A549 (cell line): ENCODE measurements at regions not wholly inside any gene's neighbourhood (a gene's known extent, or its start where the extent isn't known, plus 50 kb on each side); places are given as distances from the start of the nearest gene placed in this dataset.

Experiments used
- EP300 ChIP-seq, 2 experiments: fragments of >200 bp; sonication (Bioruptor Twin); formaldehyde crosslinking; IDR thresholded peaks; 2 replicates in 1 of 2; 3 replicates in 1 of 2; pipeline ENCODE4 v1.6.1; 2016 to 2017
- JUN ChIP-seq, 2 experiments: fragments of >200 bp; sonication (Bioruptor Twin); formaldehyde crosslinking; IDR thresholded peaks; 2 replicates in 1 of 2; 3 replicates in 1 of 2; pipeline ENCODE4 v1.6.1; 2016 to 2017
- POLR2A ChIP-seq: IDR thresholded peaks from 2 replicates; pipeline ENCODE4 v1.6.1; 2012; ENCODE audit warnings: mild to moderate bottlenecking, low read length
- RAD21 ChIP-seq, 2 experiments: fragments of >200 bp in 1 of 2; sonication (Bioruptor Twin) in 1 of 2; formaldehyde crosslinking in 1 of 2; IDR thresholded peaks in 1 of 2; conservative IDR thresholded peaks in 1 of 2; 2 replicates in 1 of 2; 3 replicates in 1 of 2; pipeline ENCODE4 v1.6.1; 2012 to 2018; ENCODE audit warnings: inconsistent platforms in 1 of 2
- SREBF2 ChIP-seq: fragments of 450-650 bp; IDR thresholded peaks from 2 replicates; pipeline ENCODE4 v1.6.1; 2014; ENCODE audit warnings: mild to moderate bottlenecking, moderate library complexity
- TF ChIP-seq, protein P1 (sequence below): fragments of >200 bp; sonication (Bioruptor Twin); formaldehyde crosslinking; IDR thresholded peaks from 3 replicates; pipeline ENCODE4 v1.5.1; 2016
- TF ChIP-seq, protein P2 (sequence below): fragments of 200-600 bp; sonication (generic); IDR thresholded peaks from 2 replicates; pipeline ENCODE4 v1.6.1; 2016; ENCODE audit warnings: antibody characterized with exemption, mild to moderate bottlenecking, moderate library complexity
- TF ChIP-seq, protein P3 (sequence below): IDR thresholded peaks from 2 replicates; pipeline ENCODE4 v1.6.1; 2012

DNA sequence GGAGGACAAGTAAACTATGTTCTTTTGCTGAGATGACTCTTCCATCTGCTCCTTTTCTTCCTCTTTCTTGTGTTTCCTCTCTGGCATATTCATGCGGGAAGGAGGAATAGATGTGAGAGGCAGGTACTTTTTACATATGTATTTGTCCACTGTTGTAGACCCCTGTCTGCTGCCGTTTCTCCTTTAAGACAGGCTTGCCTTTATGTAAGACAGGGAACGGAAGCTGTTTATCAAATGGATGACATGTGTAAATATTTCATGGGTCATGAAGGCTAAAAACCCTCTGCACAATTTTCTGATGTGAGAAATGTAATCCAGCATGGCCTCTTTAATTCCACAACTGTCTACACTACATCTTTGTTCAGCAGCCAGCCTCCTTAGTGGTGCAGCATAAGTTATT is 1525.5 kb upstream of the NUDT12 start:
- TF ChIP-seq POLR2A, result no peak
- no peak for TF ChIP-seq JUN (IDR thresholded peaks at IDR 0.05)
- no peak for TF ChIP-seq SREBF2
- TF ChIP-seq, protein P1, sequence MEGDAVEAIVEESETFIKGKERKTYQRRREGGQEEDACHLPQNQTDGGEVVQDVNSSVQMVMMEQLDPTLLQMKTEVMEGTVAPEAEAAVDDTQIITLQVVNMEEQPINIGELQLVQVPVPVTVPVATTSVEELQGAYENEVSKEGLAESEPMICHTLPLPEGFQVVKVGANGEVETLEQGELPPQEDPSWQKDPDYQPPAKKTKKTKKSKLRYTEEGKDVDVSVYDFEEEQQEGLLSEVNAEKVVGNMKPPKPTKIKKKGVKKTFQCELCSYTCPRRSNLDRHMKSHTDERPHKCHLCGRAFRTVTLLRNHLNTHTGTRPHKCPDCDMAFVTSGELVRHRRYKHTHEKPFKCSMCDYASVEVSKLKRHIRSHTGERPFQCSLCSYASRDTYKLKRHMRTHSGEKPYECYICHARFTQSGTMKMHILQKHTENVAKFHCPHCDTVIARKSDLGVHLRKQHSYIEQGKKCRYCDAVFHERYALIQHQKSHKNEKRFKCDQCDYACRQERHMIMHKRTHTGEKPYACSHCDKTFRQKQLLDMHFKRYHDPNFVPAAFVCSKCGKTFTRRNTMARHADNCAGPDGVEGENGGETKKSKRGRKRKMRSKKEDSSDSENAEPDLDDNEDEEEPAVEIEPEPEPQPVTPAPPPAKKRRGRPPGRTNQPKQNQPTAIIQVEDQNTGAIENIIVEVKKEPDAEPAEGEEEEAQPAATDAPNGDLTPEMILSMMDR, result no peak
- TF ChIP-seq, protein P2, sequence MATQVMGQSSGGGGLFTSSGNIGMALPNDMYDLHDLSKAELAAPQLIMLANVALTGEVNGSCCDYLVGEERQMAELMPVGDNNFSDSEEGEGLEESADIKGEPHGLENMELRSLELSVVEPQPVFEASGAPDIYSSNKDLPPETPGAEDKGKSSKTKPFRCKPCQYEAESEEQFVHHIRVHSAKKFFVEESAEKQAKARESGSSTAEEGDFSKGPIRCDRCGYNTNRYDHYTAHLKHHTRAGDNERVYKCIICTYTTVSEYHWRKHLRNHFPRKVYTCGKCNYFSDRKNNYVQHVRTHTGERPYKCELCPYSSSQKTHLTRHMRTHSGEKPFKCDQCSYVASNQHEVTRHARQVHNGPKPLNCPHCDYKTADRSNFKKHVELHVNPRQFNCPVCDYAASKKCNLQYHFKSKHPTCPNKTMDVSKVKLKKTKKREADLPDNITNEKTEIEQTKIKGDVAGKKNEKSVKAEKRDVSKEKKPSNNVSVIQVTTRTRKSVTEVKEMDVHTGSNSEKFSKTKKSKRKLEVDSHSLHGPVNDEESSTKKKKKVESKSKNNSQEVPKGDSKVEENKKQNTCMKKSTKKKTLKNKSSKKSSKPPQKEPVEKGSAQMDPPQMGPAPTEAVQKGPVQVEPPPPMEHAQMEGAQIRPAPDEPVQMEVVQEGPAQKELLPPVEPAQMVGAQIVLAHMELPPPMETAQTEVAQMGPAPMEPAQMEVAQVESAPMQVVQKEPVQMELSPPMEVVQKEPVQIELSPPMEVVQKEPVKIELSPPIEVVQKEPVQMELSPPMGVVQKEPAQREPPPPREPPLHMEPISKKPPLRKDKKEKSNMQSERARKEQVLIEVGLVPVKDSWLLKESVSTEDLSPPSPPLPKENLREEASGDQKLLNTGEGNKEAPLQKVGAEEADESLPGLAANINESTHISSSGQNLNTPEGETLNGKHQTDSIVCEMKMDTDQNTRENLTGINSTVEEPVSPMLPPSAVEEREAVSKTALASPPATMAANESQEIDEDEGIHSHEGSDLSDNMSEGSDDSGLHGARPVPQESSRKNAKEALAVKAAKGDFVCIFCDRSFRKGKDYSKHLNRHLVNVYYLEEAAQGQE, result no peak
- TF ChIP-seq RAD21 (conservative IDR thresholded peaks at IDR 0.05 in 1 of 2, IDR thresholded peaks at IDR 0.05 in 1 of 2), result no peak
- TF ChIP-seq, protein P3, sequence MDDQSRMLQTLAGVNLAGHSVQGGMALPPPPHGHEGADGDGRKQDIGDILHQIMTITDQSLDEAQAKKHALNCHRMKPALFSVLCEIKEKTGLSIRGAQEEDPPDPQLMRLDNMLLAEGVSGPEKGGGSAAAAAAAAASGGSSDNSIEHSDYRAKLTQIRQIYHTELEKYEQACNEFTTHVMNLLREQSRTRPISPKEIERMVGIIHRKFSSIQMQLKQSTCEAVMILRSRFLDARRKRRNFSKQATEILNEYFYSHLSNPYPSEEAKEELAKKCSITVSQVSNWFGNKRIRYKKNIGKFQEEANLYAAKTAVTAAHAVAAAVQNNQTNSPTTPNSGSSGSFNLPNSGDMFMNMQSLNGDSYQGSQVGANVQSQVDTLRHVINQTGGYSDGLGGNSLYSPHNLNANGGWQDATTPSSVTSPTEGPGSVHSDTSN, result no peak
- TF ChIP-seq EP300 (IDR thresholded peaks at IDR 0.05), result no peak
